T1000 (cell line): ENCODE measurements at regions not wholly inside any gene's neighbourhood (a gene's known extent, or its start where the extent isn't known, plus 50 kb on each side); places are given as distances from the start of the nearest gene placed in this dataset.

Experiments used
- DNase-seq: peaks from one replicate; lab custom pipeline; 2025; ENCODE audit warnings: mixed read lengths; lab: John Stamatoyannopoulos, UW

GRCh38 chr7:17130281-17131059 lies 168.0 kb upstream of the AHR start:
- DNase-seq, result no peak

GRCh38 chr7:17131060-17131345 lies 167.4 kb upstream of the AHR start:
- no peak for DNase-seq

- DNase-seq, result no peak
Observed at GRCh38 chr7:17131983-17132655, 166.3 kb upstream of the AHR start.

GRCh38 chr7:17132726-17133125 lies 165.7 kb upstream of the AHR start:
- no peak for DNase-seq

- no peak for DNase-seq
Observed at GRCh38 chr7:17133977-17134376, 164.5 kb upstream of the AHR start.

GRCh38 chr7:17134786-17135185 lies 163.7 kb upstream of the AHR start:
- DNase-seq, result no peak

- DNase-seq, result no peak
Observed at GRCh38 chr7:17136126-17136525, 162.3 kb upstream of the AHR start.

- no peak for DNase-seq
Observed at GRCh38 chr7:17139081-17139480, 159.4 kb upstream of the AHR start.

GRCh38 chr7:17140406-17140805 lies 158.0 kb upstream of the AHR start:
- no peak for DNase-seq

- DNase-seq, result no peak
Observed at GRCh38 chr7:17142831-17143541, 155.5 kb upstream of the AHR start.

GRCh38 chr7:17144322-17144721 lies 154.1 kb upstream of the AHR start:
- DNase-seq, result no peak

- no peak for DNase-seq
Observed at GRCh38 chr7:17146621-17147020, 151.8 kb upstream of the AHR start.

- DNase-seq, result peak; percentile 28
Observed at GRCh38 chr7:17147409-17147808, 151.0 kb upstream of the AHR start.

GRCh38 chr7:17150018-17150417 lies 148.4 kb upstream of the AHR start:
- no peak for DNase-seq

GRCh38 chr7:17152721-17153120 lies 145.7 kb upstream of the AHR start:
- no peak for DNase-seq

GRCh38 chr7:17153536-17153935 lies 144.9 kb upstream of the AHR start:
- DNase-seq, result no peak

GRCh38 chr7:17155529-17155928 lies 142.9 kb upstream of the AHR start:
- DNase-seq, result no peak

- DNase-seq, result no peak
Observed at GRCh38 chr7:17158261-17158660, 140.2 kb upstream of the AHR start.

GRCh38 chr7:17159500-17160037 lies 138.9 kb upstream of the AHR start:
- DNase-seq, result no peak

GRCh38 chr7:17166824-17167379 lies 131.6 kb upstream of the AHR start:
- DNase-seq, result no peak

- DNase-seq, result no peak
Observed at GRCh38 chr7:17168416-17168815, 130.0 kb upstream of the AHR start.

- DNase-seq, result no peak
Observed at GRCh38 chr7:17171427-17171826, 127.0 kb upstream of the AHR start.
